ENCODE measurements at regions not wholly inside any gene's neighbourhood (a gene's known extent, or its start where the extent isn't known, plus 50 kb on each side); places are given as distances from the start of the nearest gene placed in this dataset.

GRCh38 chr14:46734286-46734685 is 82.7 kb upstream of the RPL10L start:
- no peak overlapping the region for H3K9ac ChIP-seq (ENCODE audit: low read length)
- H3K27ac ChIP-seq (ENCODE audit: low read length), result no peak overlapping the region
- no peaks in the 10 kb centered on the region for H3K79me2 ChIP-seq (ENCODE audit: low read length)
- H3K27me3 ChIP-seq (ENCODE audit: low read depth, low read length), result no peaks in the 10 kb centered on the region
- no peak overlapping the region for H2AFZ ChIP-seq (ENCODE audit: low read depth, low read length)
- H3K4me2 ChIP-seq (ENCODE audit: low read length), result no peak overlapping the region
- no peak for TF ChIP-seq CTCF (IDR thresholded peaks at IDR 0.05; ENCODE audit: low read depth, low read length)
- no peak for TF ChIP-seq EZH2phosphoT487 (IDR thresholded peaks at IDR 0.05; ENCODE audit: low read depth)
- H3K4me3 ChIP-seq (ENCODE audit: low read length), result no peak overlapping the region
- H3K36me3 ChIP-seq (replicated peaks; ENCODE audit: low read depth, low read length), result peaks cover 3% of the 10 kb centered on the region
- H4K20me1 ChIP-seq (ENCODE audit: insufficient read depth, low read length), result no peaks in the 10 kb centered on the region
- no peaks in the 10 kb centered on the region for H3K9me3 ChIP-seq (ENCODE audit: insufficient read depth, low read length)
- peaks cover 3% of the 10 kb centered on the region; the same call in 1 of the 2 replicates for H3K4me1 ChIP-seq (ENCODE audit: low read length)

- Histone ChIP-seq H2AFZ (ENCODE audit: low read depth, low read length) (no peak overlapping the region), H3K79me2 (ENCODE audit: low read length) (no peaks in the 10 kb centered on the region), H3K4me3 (ENCODE audit: low read length) (no peak overlapping the region), H3K9me3 (ENCODE audit: insufficient read depth, low read length) (no peaks in the 10 kb centered on the region), H4K20me1 (ENCODE audit: insufficient read depth, low read length) (no peaks in the 10 kb centered on the region), H3K9ac (ENCODE audit: low read length) (no peak overlapping the region), H3K4me2 (ENCODE audit: low read length) (no peak overlapping the region), H3K27ac (ENCODE audit: low read length) (no peak overlapping the region), H3K4me1 (ENCODE audit: low read length) (no peaks in the 10 kb centered on the region), H3K36me3 (replicated peaks; ENCODE audit: low read depth, low read length) (no peaks in the 10 kb centered on the region), H3K27me3 (ENCODE audit: low read depth, low read length) (no peaks in the 10 kb centered on the region)
- TF ChIP-seq CTCF (IDR thresholded peaks at IDR 0.05; ENCODE audit: low read depth, low read length) (no peak), EZH2phosphoT487 (IDR thresholded peaks at IDR 0.05; ENCODE audit: low read depth) (no peak)
Measured at GRCh38 chr14:46717211-46717610, 65.6 kb upstream of the RPL10L start.
